ENCODE measurements at regions not wholly inside any gene's neighbourhood (a gene's known extent, or its start where the extent isn't known, plus 50 kb on each side); places are given as distances from the start of the nearest gene placed in this dataset.

DNA sequence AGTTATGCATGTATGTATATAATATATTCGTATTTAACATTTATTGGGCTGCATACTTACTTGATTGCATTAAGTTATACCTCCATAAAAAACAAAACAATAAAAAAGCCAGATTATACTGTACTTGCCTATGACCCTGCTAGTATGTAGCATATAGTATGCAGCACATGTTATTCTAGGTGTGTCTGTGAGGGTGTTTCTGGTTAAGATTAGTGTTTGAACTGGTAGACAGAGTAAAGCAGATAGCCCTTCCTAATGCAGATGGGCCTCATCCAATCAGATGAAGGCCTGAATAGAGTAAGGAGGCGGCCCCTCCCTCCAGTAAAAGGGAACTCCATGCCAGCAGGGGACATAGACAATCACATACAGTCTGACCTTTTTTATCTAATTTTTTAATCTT, 323.3 kb upstream of the USP24 start:
- H2BK12ac ChIP-seq (ENCODE audit: low read length): no peak overlapping the region
- H3K4ac ChIP-seq (ENCODE audit: low read depth, low read length): no peak overlapping the region
- no peak overlapping the region for H3K23ac ChIP-seq (ENCODE audit: low read length)
- H4K12ac ChIP-seq (ENCODE audit: low read depth, low read length): no peak overlapping the region
- H3K18ac ChIP-seq (ENCODE audit: low read length): no peak overlapping the region
- H3K14ac ChIP-seq (ENCODE audit: low read length): no peak overlapping the region
- H2BK120ac ChIP-seq (ENCODE audit: insufficient read depth, low read length, poor library complexity): no peak overlapping the region
- H3K36me3 ChIP-seq (ENCODE audit: control insufficient read depth in 1 of 2, insufficient read depth in 2 of 2, low read length in 2 of 2): peaks cover 0 to 2% of the 10 kb centered on the region in 2 experiments
- no peak overlapping the region for H3K9ac ChIP-seq (ENCODE audit: low read length)
- H2BK5ac ChIP-seq (ENCODE audit: low read depth, low read length, poor library complexity): no peak overlapping the region
- no peak overlapping the region for H3K27ac ChIP-seq (ENCODE audit: low read depth, low read length)
- no peaks in the 10 kb centered on the region for H3K79me2 ChIP-seq (ENCODE audit: control insufficient read depth, insufficient read depth, low read length, poor library complexity)
- no peaks in the 10 kb centered on the region for H3K79me1 ChIP-seq (ENCODE audit: low read length)
- H2AFZ ChIP-seq (ENCODE audit: insufficient read depth, low read length, poor library complexity): no peak overlapping the region
- H3K4me3 ChIP-seq (ENCODE audit: low read depth, low read length): no peak overlapping the region
- DNase-seq: no peak
- H3K4me2 ChIP-seq (ENCODE audit: low read length): no peak overlapping the region
- H3K27me3 ChIP-seq (ENCODE audit: insufficient read depth, low read length): no peaks in the 10 kb centered on the region
- H2AK5ac ChIP-seq (ENCODE audit: low read length): no peak overlapping the region
- no CpG with 5 or more reads among the region's 2 CpGs for WGBS (ENCODE audit: extremely low coverage, insufficient coverage, insufficient read length)
- H4K8ac ChIP-seq (ENCODE audit: low read depth, low read length): no peak overlapping the region
- H4K91ac ChIP-seq (ENCODE audit: low read depth, low read length): no peak overlapping the region
- peaks cover 0 to 3% of the 10 kb centered on the region in 2 experiments for H3K4me1 ChIP-seq (ENCODE audit: control insufficient read depth in 1 of 2, insufficient read depth in 2 of 2, low read length in 2 of 2)
- no peaks in the 10 kb centered on the region for H3K9me3 ChIP-seq (ENCODE audit: insufficient read depth, low read depth, low read length)

DNA sequence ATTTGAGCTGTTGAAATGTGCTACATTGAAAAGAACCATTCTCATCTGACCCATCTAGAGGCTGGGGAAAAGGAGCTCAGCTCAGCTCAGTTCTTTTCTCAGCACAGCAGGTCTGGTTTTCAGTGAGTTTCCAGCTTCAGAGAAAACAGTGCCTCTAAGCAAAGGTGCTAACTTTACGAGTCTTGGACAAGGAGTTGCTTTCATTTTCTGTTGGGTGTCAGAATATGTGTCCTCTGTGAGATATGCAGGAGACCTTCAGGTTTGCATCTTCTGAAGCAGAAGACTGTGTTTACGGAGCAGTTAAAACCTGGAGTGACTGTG, 321.3 kb upstream of the USP24 start:
- Histone ChIP-seq H3K79me2 (ENCODE audit: control insufficient read depth, insufficient read depth, low read length, poor library complexity) (no peaks in the 10 kb centered on the region), H3K27me3 (ENCODE audit: insufficient read depth, low read length) (no peaks in the 10 kb centered on the region), H3K79me1 (ENCODE audit: low read length) (no peaks in the 10 kb centered on the region), H3K27ac (ENCODE audit: low read depth, low read length) (no peak overlapping the region), H3K4me3 (ENCODE audit: low read depth, low read length) (no peak overlapping the region), H2BK12ac (ENCODE audit: low read length) (no peak overlapping the region), H3K4ac (ENCODE audit: low read depth, low read length) (no peak overlapping the region), H3K9ac (ENCODE audit: low read length) (no peak overlapping the region), H2BK120ac (ENCODE audit: insufficient read depth, low read length, poor library complexity) (no peak overlapping the region), H3K14ac (ENCODE audit: low read length) (no peak overlapping the region), H4K91ac (ENCODE audit: low read depth, low read length) (no peak overlapping the region), H2BK5ac (ENCODE audit: low read depth, low read length, poor library complexity) (no peak overlapping the region), H3K9me3 (ENCODE audit: insufficient read depth, low read depth, low read length) (no peaks in the 10 kb centered on the region), H2AK5ac (ENCODE audit: low read length) (no peak overlapping the region), H3K23ac (ENCODE audit: low read length) (no peak overlapping the region), H3K4me2 (ENCODE audit: low read length) (no peak overlapping the region), H3K18ac (ENCODE audit: low read length) (no peak overlapping the region), H2AFZ (ENCODE audit: insufficient read depth, low read length, poor library complexity) (no peak overlapping the region), H3K4me1 (ENCODE audit: control insufficient read depth in 1 of 2, insufficient read depth in 2 of 2, low read length in 2 of 2) (peaks cover 0 to 3% of the 10 kb centered on the region in 2 experiments), H3K36me3 (ENCODE audit: control insufficient read depth in 1 of 2, insufficient read depth in 2 of 2, low read length in 2 of 2) (peaks cover 0 to 2% of the 10 kb centered on the region in 2 experiments), H4K12ac (ENCODE audit: low read depth, low read length) (no peak overlapping the region), H4K8ac (ENCODE audit: low read depth, low read length) (no peak overlapping the region)
- no CpG with 5 or more reads among the region's 2 CpGs for whole genome bisulfite sequencing (ENCODE audit: extremely low coverage, insufficient coverage, insufficient read length)
- DNase-seq: no peak

DNA sequence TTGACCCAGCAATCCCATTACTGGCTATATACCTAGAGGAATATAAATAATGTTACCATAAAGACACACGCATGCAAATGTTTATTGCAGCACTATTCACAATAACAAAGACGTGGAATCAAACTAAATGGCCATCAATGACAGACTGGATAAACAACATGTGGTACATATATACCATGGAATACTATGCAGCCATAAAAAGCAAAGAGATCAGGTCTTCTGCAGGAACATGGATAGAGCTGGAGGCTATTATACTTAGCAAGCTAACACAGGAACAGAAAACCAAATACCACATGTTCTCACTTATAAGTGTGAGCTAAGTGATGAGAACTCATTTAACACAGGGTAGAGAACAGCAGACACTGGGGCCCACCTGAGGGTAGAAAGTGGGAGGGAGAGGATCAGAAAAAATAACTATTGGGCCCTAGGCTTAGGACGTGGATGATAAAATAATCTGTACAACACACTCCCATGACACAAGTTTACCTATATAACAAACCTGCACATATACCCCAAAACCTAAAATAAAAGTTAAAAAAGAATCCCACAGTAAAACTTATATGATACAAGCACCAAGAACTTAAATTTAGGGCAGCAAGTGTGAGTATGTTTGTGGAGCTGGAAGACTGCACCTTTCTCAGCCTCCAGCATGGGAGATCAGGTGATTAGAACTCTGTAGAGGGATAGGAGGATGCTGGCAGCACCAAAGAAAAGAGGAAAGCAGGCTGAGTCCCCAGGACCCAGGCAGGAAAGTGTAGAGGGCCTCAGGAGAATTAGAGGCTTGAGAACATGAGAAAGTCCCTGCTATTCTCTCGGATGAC, 320.8 kb upstream of the USP24 start:
- H3K79me2 ChIP-seq (ENCODE audit: control insufficient read depth, insufficient read depth, low read length, poor library complexity): no peaks in the 10 kb centered on the region
- no peak overlapping the region for H3K14ac ChIP-seq (ENCODE audit: low read length)
- H3K23ac ChIP-seq (ENCODE audit: low read length): no peak overlapping the region
- H3K79me1 ChIP-seq (ENCODE audit: low read length): no peaks in the 10 kb centered on the region
- H3K4me3 ChIP-seq (ENCODE audit: low read depth, low read length): no peak overlapping the region
- no peak overlapping the region for H3K18ac ChIP-seq (ENCODE audit: low read length)
- no peak overlapping the region for H2BK12ac ChIP-seq (ENCODE audit: low read length)
- no peak overlapping the region for H3K27ac ChIP-seq (ENCODE audit: low read depth, low read length)
- no peak overlapping the region for H3K4ac ChIP-seq (ENCODE audit: low read depth, low read length)
- H2BK120ac ChIP-seq (ENCODE audit: insufficient read depth, low read length, poor library complexity): no peak overlapping the region
- no peak overlapping the region for H2BK5ac ChIP-seq (ENCODE audit: low read depth, low read length, poor library complexity)
- no peak overlapping the region for H2AFZ ChIP-seq (ENCODE audit: insufficient read depth, low read length, poor library complexity)
- H3K27me3 ChIP-seq (ENCODE audit: insufficient read depth, low read length): no peaks in the 10 kb centered on the region
- H3K4me1 ChIP-seq (ENCODE audit: control insufficient read depth in 1 of 2, insufficient read depth in 2 of 2, low read length in 2 of 2): peaks cover 0 to 5% of the 10 kb centered on the region in 2 experiments
- no peak overlapping the region for H3K9ac ChIP-seq (ENCODE audit: low read length)
- no peak overlapping the region for H4K12ac ChIP-seq (ENCODE audit: low read depth, low read length)
- no peak overlapping the region for H4K8ac ChIP-seq (ENCODE audit: low read depth, low read length)
- no peak overlapping the region for H4K91ac ChIP-seq (ENCODE audit: low read depth, low read length)
- H3K4me2 ChIP-seq (ENCODE audit: low read length): no peak overlapping the region
- no peak for DNase-seq
- WGBS (ENCODE audit: extremely low coverage, insufficient coverage, insufficient read length): no CpG with 5 or more reads among the region's 4 CpGs
- H3K36me3 ChIP-seq (ENCODE audit: control insufficient read depth in 1 of 2, insufficient read depth in 2 of 2, low read length in 2 of 2): peaks cover 0 to 2% of the 10 kb centered on the region in 2 experiments
- no peak overlapping the region for H2AK5ac ChIP-seq (ENCODE audit: low read length)
- no peaks in the 10 kb centered on the region for H3K9me3 ChIP-seq (ENCODE audit: insufficient read depth, low read depth, low read length)

DNA sequence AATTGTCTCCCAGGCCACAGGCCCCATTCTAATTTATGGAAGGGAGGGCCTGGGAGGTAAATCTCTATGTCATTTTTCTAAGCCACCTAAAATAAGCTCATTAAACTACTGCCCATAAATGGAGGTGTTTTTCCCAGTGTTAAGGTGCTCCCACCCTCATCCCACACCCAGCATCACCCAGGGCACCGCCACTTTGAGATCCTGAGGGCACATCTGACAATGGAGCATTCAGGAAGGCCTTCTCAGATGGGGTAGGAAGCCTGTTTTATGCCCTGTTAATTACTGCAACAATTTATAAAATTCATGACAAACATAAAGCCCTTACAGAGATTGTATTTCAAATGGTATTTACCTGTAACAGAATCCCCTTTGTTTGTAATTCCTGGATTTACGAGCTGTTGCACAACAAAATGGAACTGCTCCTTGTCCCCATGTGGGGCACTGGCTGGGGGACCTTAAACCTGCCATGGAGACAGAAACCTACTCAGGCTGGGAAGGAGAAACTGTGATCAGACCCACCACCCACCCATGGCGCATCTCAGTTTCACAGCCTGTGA, 319.5 kb upstream of the USP24 start:
- Histone ChIP-seq H2AFZ (ENCODE audit: insufficient read depth, low read length, poor library complexity) (no peak overlapping the region), H3K4me3 (ENCODE audit: low read depth, low read length) (no peak overlapping the region), H2BK12ac (ENCODE audit: low read length) (no peak overlapping the region), H3K9me3 (ENCODE audit: insufficient read depth, low read depth, low read length) (no peaks in the 10 kb centered on the region), H3K4me1 (ENCODE audit: control insufficient read depth in 1 of 2, insufficient read depth in 2 of 2, low read length in 2 of 2) (peaks cover 0 to 6% of the 10 kb centered on the region in 2 experiments), H3K4me2 (ENCODE audit: low read length) (no peak overlapping the region), H2AK5ac (ENCODE audit: low read length) (peak overlapping the region; percentile 51), H2BK120ac (ENCODE audit: insufficient read depth, low read length, poor library complexity) (no peak overlapping the region), H3K27me3 (ENCODE audit: insufficient read depth, low read length) (no peaks in the 10 kb centered on the region), H3K4ac (ENCODE audit: low read depth, low read length) (no peak overlapping the region), H3K18ac (ENCODE audit: low read length) (no peak overlapping the region), H3K9ac (ENCODE audit: low read length) (no peak overlapping the region), H3K79me1 (ENCODE audit: low read length) (no peaks in the 10 kb centered on the region), H3K27ac (ENCODE audit: low read depth, low read length) (no peak overlapping the region), H4K91ac (ENCODE audit: low read depth, low read length) (no peak overlapping the region), H3K79me2 (ENCODE audit: control insufficient read depth, insufficient read depth, low read length, poor library complexity) (no peaks in the 10 kb centered on the region), H4K8ac (ENCODE audit: low read depth, low read length) (no peak overlapping the region), H2BK5ac (ENCODE audit: low read depth, low read length, poor library complexity) (no peak overlapping the region), H4K12ac (ENCODE audit: low read depth, low read length) (no peak overlapping the region), H3K36me3 (ENCODE audit: control insufficient read depth in 1 of 2, insufficient read depth in 2 of 2, low read length in 2 of 2) (peaks cover 0 to 2% of the 10 kb centered on the region in 2 experiments), H3K14ac (ENCODE audit: low read length) (no peak overlapping the region), H3K23ac (ENCODE audit: low read length) (peak overlapping the region; percentile 76)
- no CpG with 5 or more reads among the region's 3 CpGs for WGBS (ENCODE audit: extremely low coverage, insufficient coverage, insufficient read length)
- DNase-seq: no peak

All from trophoblast cell (in vitro differentiated cells and primary cell).